ENCODE measurements at regions not wholly inside any gene's neighbourhood (a gene's known extent, or its start where the extent isn't known, plus 50 kb on each side); places are given as distances from the start of the nearest gene placed in this dataset.

- no peak overlapping the region for H3K4me3 Mint-ChIP-seq (ENCODE audit: unreplicated experiment)
- H3K4me1 Mint-ChIP-seq (ENCODE audit: insufficient read depth, unreplicated experiment): peaks cover 9% of the 10 kb centered on the region
- H3K27me3 Mint-ChIP-seq (ENCODE audit: insufficient read depth, unreplicated experiment): peaks cover 21% of the 10 kb centered on the region
- POLR2A ChIA-PET: interaction anchor here (0.5 to 2.4 kb wide), 5 partner anchors 22 to 962 kb away, joined by 3 to 7 read pairs (median 4); no protein-coding TSS in a partner anchor
- H3K9me3 Mint-ChIP-seq (ENCODE audit: unreplicated experiment): no peaks in the 10 kb centered on the region
- intact Hi-C loops (cut with micrococcal nuclease): no loop called here
- H3K36me3 Mint-ChIP-seq (ENCODE audit: insufficient read depth, unreplicated experiment): peaks cover 6% of the 10 kb centered on the region
- CTCF ChIA-PET: interaction anchor here (1.0 to 1.2 kb wide), 2 partner anchors 23 to 170 kb away, joined by 3 to 5 read pairs; no protein-coding TSS in a partner anchor
- no peak overlapping the region for H3K27ac Mint-ChIP-seq (ENCODE audit: low read depth, unreplicated experiment)
- no peak for TF ChIP-seq CTCF (IDR thresholded peaks at IDR 0.05; ENCODE audit: unreplicated experiment)
- no TSS peak for BruUV-seq (replicated peaks)
- DNase-seq (ENCODE audit: unreplicated experiment): no peak
These were observed 312.8 kb upstream of the SULF2 start for GRCh38 chr20:48098099-48098498.

- CTCF ChIA-PET: interaction anchor here (1.0 kb wide), 1 partner anchor 169 kb away, joined by 5 read pairs; no protein-coding TSS in a partner anchor
- no peaks in the 10 kb centered on the region for H3K9me3 Mint-ChIP-seq (ENCODE audit: unreplicated experiment)
These were observed 311.9 kb upstream of the SULF2 start for GRCh38 chr20:48096957-48097890.

GRCh38 chr20:48096212-48096875, 311.1 kb upstream of the SULF2 start:
- H3K4me3 Mint-ChIP-seq (ENCODE audit: unreplicated experiment): no peak overlapping the region
- H3K4me1 Mint-ChIP-seq (ENCODE audit: insufficient read depth, unreplicated experiment): peaks cover 9% of the 10 kb centered on the region
- intact Hi-C loops (cut with micrococcal nuclease): no loop called here
- ChIA-PET CTCF (no interaction called here), POLR2A (no interaction called here)
- peaks cover 9% of the 10 kb centered on the region for H3K27me3 Mint-ChIP-seq (ENCODE audit: insufficient read depth, unreplicated experiment)
- TF ChIP-seq CTCF (IDR thresholded peaks at IDR 0.05; ENCODE audit: unreplicated experiment): no peak
- DNase-seq (ENCODE audit: unreplicated experiment): no peak
- H3K36me3 Mint-ChIP-seq (ENCODE audit: insufficient read depth, unreplicated experiment): peaks cover 6% of the 10 kb centered on the region
- no peaks in the 10 kb centered on the region for H3K9me3 Mint-ChIP-seq (ENCODE audit: unreplicated experiment)
- H3K27ac Mint-ChIP-seq (ENCODE audit: low read depth, unreplicated experiment): no peak overlapping the region
- no TSS peak for BruUV-seq (replicated peaks)

More at GRCh38 chr20:48096957-48097890, 311.9 kb upstream of the SULF2 start:
- Mint-ChIP-seq H3K27ac (ENCODE audit: low read depth, unreplicated experiment) (no peak overlapping the region), H3K27me3 (ENCODE audit: insufficient read depth, unreplicated experiment) (peaks cover 18% of the 10 kb centered on the region), H3K4me3 (ENCODE audit: unreplicated experiment) (no peak overlapping the region), H3K4me1 (ENCODE audit: insufficient read depth, unreplicated experiment) (peaks cover 9% of the 10 kb centered on the region), H3K36me3 (ENCODE audit: insufficient read depth, unreplicated experiment) (peaks cover 6% of the 10 kb centered on the region)
- intact Hi-C loops (cut with micrococcal nuclease): no loop called here
- POLR2A ChIA-PET: interaction anchor here (2.1 to 2.4 kb wide), 2 partner anchors 21 to 170 kb away, joined by 6 to 7 read pairs; no protein-coding TSS in a partner anchor
- TF ChIP-seq CTCF (IDR thresholded peaks at IDR 0.05; ENCODE audit: unreplicated experiment): no peak
- no TSS peak for BruUV-seq (replicated peaks)
- no peak for DNase-seq (ENCODE audit: unreplicated experiment)

GRCh38 chr20:48094944-48095343, 309.7 kb upstream of the SULF2 start:
- H3K4me3 Mint-ChIP-seq (ENCODE audit: unreplicated experiment): no peak overlapping the region
- H3K27me3 Mint-ChIP-seq (ENCODE audit: insufficient read depth, unreplicated experiment): peaks cover 8% of the 10 kb centered on the region
- TF ChIP-seq CTCF (IDR thresholded peaks at IDR 0.05; ENCODE audit: unreplicated experiment): no peak
- H3K4me1 Mint-ChIP-seq (ENCODE audit: insufficient read depth, unreplicated experiment): peaks cover 9% of the 10 kb centered on the region
- H3K27ac Mint-ChIP-seq (ENCODE audit: low read depth, unreplicated experiment): no peak overlapping the region
- intact Hi-C loops (cut with micrococcal nuclease): no loop called here
- no peak for DNase-seq (ENCODE audit: unreplicated experiment)
- no peaks in the 10 kb centered on the region for H3K9me3 Mint-ChIP-seq (ENCODE audit: unreplicated experiment)
- peaks cover 6% of the 10 kb centered on the region for H3K36me3 Mint-ChIP-seq (ENCODE audit: insufficient read depth, unreplicated experiment)
- CTCF ChIA-PET: no interaction called here
- no TSS peak for BruUV-seq (replicated peaks)
- POLR2A ChIA-PET: no interaction called here

All from MCF 10A (cell line).